ENCODE measurements at regions not wholly inside any gene's neighbourhood (a gene's known extent, or its start where the extent isn't known, plus 50 kb on each side); places are given as distances from the start of the nearest gene placed in this dataset.

GRCh38 chr4:114217150-114217817 lies 237.8 kb upstream of the ARSJ start:
- no peak for TF ChIP-seq CTCF (IDR thresholded peaks at IDR 0.05)
- TF ChIP-seq POLR2A (IDR thresholded peaks at IDR 0.05) = no peak

Measured in adrenal gland (tissue), 5 donors.